ENCODE measurements at regions not wholly inside any gene's neighbourhood (a gene's known extent, or its start where the extent isn't known, plus 50 kb on each side); places are given as distances from the start of the nearest gene placed in this dataset.
"Not testable (repeated sequence)": the region's sequence is repeated elsewhere in the genome, so short reads cannot be mapped to it uniquely, and the experiment has no call there.

DNA sequence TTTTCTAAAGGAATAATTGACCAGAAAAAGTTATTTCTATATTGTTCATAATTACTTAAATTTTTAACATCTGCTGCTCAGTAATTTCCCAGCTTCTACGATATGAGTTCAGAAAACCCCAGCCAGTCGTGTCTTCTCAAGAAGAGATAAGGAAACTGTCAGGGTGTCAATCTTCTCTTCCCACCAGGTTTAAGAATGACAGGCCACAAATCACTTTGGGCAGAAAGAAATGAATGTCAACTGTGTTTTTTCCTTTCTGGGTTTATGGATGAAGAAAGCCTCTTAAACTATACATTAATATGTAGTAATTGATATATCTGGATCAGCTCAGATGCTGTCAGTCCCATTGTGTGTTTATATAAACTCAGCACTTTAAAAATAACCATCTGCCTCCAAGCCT lies 453.2 kb upstream of the NUDT12 start:
- Mint-ChIP-seq H3K27ac (ENCODE audit: unreplicated experiment) (no peak overlapping the region), H3K4me3 (ENCODE audit: low read depth, unreplicated experiment) (no peak overlapping the region), H3K36me3 (ENCODE audit: insufficient read depth, unreplicated experiment) (no peaks in the 10 kb centered on the region), H3K9me3 (ENCODE audit: low read depth, unreplicated experiment) (peaks cover 6% of the 10 kb centered on the region), H3K27me3 (ENCODE audit: unreplicated experiment) (no peaks in the 10 kb centered on the region), H3K4me1 (ENCODE audit: low read depth, unreplicated experiment) (peaks cover 6% of the 10 kb centered on the region)
- no TSS peak for BruUV-seq (replicated peaks)
- intact Hi-C loops (cut with micrococcal nuclease; ENCODE audit: unreplicated experiment): no loop called here
- DNase-seq: no peak
- TF ChIP-seq, protein P1, sequence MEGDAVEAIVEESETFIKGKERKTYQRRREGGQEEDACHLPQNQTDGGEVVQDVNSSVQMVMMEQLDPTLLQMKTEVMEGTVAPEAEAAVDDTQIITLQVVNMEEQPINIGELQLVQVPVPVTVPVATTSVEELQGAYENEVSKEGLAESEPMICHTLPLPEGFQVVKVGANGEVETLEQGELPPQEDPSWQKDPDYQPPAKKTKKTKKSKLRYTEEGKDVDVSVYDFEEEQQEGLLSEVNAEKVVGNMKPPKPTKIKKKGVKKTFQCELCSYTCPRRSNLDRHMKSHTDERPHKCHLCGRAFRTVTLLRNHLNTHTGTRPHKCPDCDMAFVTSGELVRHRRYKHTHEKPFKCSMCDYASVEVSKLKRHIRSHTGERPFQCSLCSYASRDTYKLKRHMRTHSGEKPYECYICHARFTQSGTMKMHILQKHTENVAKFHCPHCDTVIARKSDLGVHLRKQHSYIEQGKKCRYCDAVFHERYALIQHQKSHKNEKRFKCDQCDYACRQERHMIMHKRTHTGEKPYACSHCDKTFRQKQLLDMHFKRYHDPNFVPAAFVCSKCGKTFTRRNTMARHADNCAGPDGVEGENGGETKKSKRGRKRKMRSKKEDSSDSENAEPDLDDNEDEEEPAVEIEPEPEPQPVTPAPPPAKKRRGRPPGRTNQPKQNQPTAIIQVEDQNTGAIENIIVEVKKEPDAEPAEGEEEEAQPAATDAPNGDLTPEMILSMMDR (IDR thresholded peaks at IDR 0.05; ENCODE audit: unreplicated experiment): no peak
- CTCF ChIA-PET: no interaction called here

- DNase-seq; BruUV-seq (replicated peaks); H3K27ac Mint-ChIP-seq (ENCODE audit: unreplicated experiment); H3K4me3 Mint-ChIP-seq (ENCODE audit: low read depth, unreplicated experiment); H3K9me3 Mint-ChIP-seq (ENCODE audit: low read depth, unreplicated experiment); intact Hi-C loops (cut with micrococcal nuclease; ENCODE audit: unreplicated experiment); H3K27me3 Mint-ChIP-seq (ENCODE audit: unreplicated experiment); H3K36me3 Mint-ChIP-seq (ENCODE audit: insufficient read depth, unreplicated experiment); H3K4me1 Mint-ChIP-seq (ENCODE audit: low read depth, unreplicated experiment): not testable (repeated sequence)
- CTCF ChIA-PET: interaction anchor here (0.6 to 0.7 kb wide), 2 partner anchors 10 to 59 kb away, joined by 4 to 6 read pairs; no protein-coding TSS in a partner anchor
Measured at GRCh38 chr5:104002783-104003182, 440.2 kb upstream of the NUDT12 start.

- Mint-ChIP-seq H3K27me3 (ENCODE audit: unreplicated experiment) (no peaks in the 10 kb centered on the region), H3K27ac (ENCODE audit: unreplicated experiment) (no peak overlapping the region), H3K9me3 (ENCODE audit: low read depth, unreplicated experiment) (no peaks in the 10 kb centered on the region), H3K4me3 (ENCODE audit: low read depth, unreplicated experiment) (no peak overlapping the region), H3K4me1 (ENCODE audit: low read depth, unreplicated experiment) (no peaks in the 10 kb centered on the region), H3K36me3 (ENCODE audit: insufficient read depth, unreplicated experiment) (no peaks in the 10 kb centered on the region)
- CTCF ChIA-PET: no interaction called here
- intact Hi-C loops (cut with micrococcal nuclease; ENCODE audit: unreplicated experiment): no loop called here
- TF ChIP-seq, protein P1 (IDR thresholded peaks at IDR 0.05; ENCODE audit: unreplicated experiment): no peak
- no peak for DNase-seq
- no TSS peak for BruUV-seq (replicated peaks)
Measured at GRCh38 chr5:104001136-104001535, 438.5 kb upstream of the NUDT12 start.

DNA sequence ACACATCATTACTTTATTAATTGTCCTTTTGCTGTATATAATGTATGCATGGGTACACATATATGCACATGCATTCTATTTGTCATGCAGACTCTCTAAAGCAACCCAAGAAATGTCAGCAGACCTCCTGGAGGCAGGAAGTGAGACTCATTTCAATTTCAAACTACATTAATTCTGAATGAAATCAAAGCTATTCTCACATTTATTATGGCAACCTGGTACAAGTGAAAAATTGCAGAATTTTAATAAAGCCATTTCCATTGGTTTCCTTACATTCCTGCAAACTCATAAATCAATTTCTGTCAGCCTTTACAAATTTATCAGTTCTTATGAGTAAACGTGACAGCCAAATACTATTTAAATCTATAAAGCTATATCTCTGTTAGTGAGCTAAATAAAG lies 430.4 kb upstream of the NUDT12 start:
- TF ChIP-seq, protein P1 (IDR thresholded peaks at IDR 0.05; ENCODE audit: unreplicated experiment): no peak

DNA sequence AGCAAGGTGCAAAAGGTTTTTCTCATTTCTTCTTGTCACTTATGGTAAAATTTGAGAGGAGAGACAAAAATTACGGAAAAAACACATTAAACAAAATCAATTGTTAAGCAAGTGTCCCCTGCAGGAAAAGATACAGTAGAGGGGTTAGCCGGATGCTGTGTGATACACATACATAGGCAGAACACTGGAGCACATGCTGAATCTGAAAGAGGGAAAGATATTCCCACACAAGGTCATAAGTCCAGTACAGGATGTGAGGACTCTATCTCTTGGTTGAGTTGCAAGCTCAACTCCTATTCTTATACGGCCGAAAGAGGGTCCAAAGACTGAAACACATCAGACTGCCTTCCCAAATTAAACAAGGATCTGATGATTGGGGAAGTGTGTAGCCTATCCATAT lies 427.5 kb upstream of the NUDT12 start:
- CTCF ChIA-PET: interaction anchor here (0.6 kb wide), 1 partner anchor 9 kb away, joined by 4 read pairs; no protein-coding TSS in a partner anchor
- H3K9me3 Mint-ChIP-seq (ENCODE audit: low read depth, unreplicated experiment): peaks cover 8% of the 10 kb centered on the region
- H3K4me3 Mint-ChIP-seq (ENCODE audit: low read depth, unreplicated experiment): no peak overlapping the region
- no peaks in the 10 kb centered on the region for H3K4me1 Mint-ChIP-seq (ENCODE audit: low read depth, unreplicated experiment)
- no TSS peak for BruUV-seq (replicated peaks)
- H3K27me3 Mint-ChIP-seq (ENCODE audit: unreplicated experiment): no peaks in the 10 kb centered on the region
- H3K36me3 Mint-ChIP-seq (ENCODE audit: insufficient read depth, unreplicated experiment): no peaks in the 10 kb centered on the region
- DNase-seq: no peak
- TF ChIP-seq, protein P1 (IDR thresholded peaks at IDR 0.05; ENCODE audit: unreplicated experiment): no peak
- intact Hi-C loops (cut with micrococcal nuclease; ENCODE audit: unreplicated experiment): no loop called here
- no peak overlapping the region for H3K27ac Mint-ChIP-seq (ENCODE audit: unreplicated experiment)

More for the DNA sequence above, 430.4 kb upstream of the NUDT12 start:
- no peak for DNase-seq
- H3K4me1 Mint-ChIP-seq (ENCODE audit: low read depth, unreplicated experiment): no peaks in the 10 kb centered on the region
- BruUV-seq (replicated peaks): no TSS peak
- no peaks in the 10 kb centered on the region for H3K27me3 Mint-ChIP-seq (ENCODE audit: unreplicated experiment)
- H3K27ac Mint-ChIP-seq (ENCODE audit: unreplicated experiment): no peak overlapping the region
- no peaks in the 10 kb centered on the region for H3K36me3 Mint-ChIP-seq (ENCODE audit: insufficient read depth, unreplicated experiment)
- intact Hi-C loops (cut with micrococcal nuclease; ENCODE audit: unreplicated experiment): no loop called here
- peaks cover 6% of the 10 kb centered on the region for H3K9me3 Mint-ChIP-seq (ENCODE audit: low read depth, unreplicated experiment)
- H3K4me3 Mint-ChIP-seq (ENCODE audit: low read depth, unreplicated experiment): no peak overlapping the region
- CTCF ChIA-PET: no interaction called here

All from Calu3 (cell line).